Tibial nerve (tissue), 4 donors: ENCODE measurements at regions not wholly inside any gene's neighbourhood (a gene's known extent, or its start where the extent isn't known, plus 50 kb on each side); places are given as distances from the start of the nearest gene placed in this dataset.

Experiments used
- DNase-seq, 2 donors: peaks; one replicate each; pipeline ENCODE4 v3.0.0-alpha.2; 2019; ENCODE audit warnings: low spot score in 2 of 2
- H3K27ac ChIP-seq, 4 donors: fragments of 200-600 bp; sonication (generic) in 3 of 4; one replicate each; pipeline ENCODE4 v1.5.1; 2017 to 2019; ENCODE audit warnings: mild to moderate bottlenecking in 1 of 4
- H3K27me3 ChIP-seq, 2 donors: fragments of 200-600 bp; sonication (generic) in 1 of 2; one replicate each; pipeline versions ENCODE4 v1.5.1 to v1.6.0; 2017 to 2019
- H3K36me3 ChIP-seq, 3 donors: fragments of 200-600 bp; sonication (generic); one replicate each; pipeline ENCODE4 v1.5.1; 2018 to 2019
- H3K4me1 ChIP-seq, 4 donors: fragments of 200-600 bp; sonication (generic) in 3 of 4; one replicate each; pipeline ENCODE4 v1.5.1; 2017 to 2019
- H3K4me3 ChIP-seq, 4 donors: fragments of 200-600 bp; sonication (generic) in 3 of 4; one replicate each; pipeline ENCODE4 v1.5.1; 2017 to 2019; ENCODE audit warnings: mild to moderate bottlenecking in 1 of 4, moderate library complexity in 1 of 4
- H3K9me3 ChIP-seq, 4 donors: fragments of 200-600 bp; sonication (generic) in 3 of 4; one replicate each; pipeline ENCODE4 v1.5.1; 2017 to 2019
- CTCF ChIP-seq, 5 experiments: fragments of 200-600 bp in 3 of 5; fragments of 450-650 bp in 2 of 5; sonication (generic) in 3 of 5; IDR thresholded peaks; one replicate each; pipeline ENCODE4 v1.5.1; 2016 to 2019; ENCODE audit warnings: antibody characterized with exemption in 5 of 5, mild to moderate bottlenecking in 3 of 5, moderate library complexity in 2 of 5
- EP300 ChIP-seq, 2 donors: sonication (generic); formaldehyde crosslinking; IDR thresholded peaks; one replicate each; pipeline ENCODE4 v1.6.1; 2017; ENCODE audit warnings: antibody characterized with exemption in 2 of 2, mild to moderate bottlenecking in 1 of 2
- POLR2A ChIP-seq, 2 donors: fragments of 450-650 bp; IDR thresholded peaks; one replicate each; pipeline ENCODE4 v1.6.1; 2017; ENCODE audit warnings: antibody characterized with exemption in 2 of 2, mild to moderate bottlenecking in 2 of 2, moderate library complexity in 2 of 2
- WGBS, 2 donors: methylation state at CpG; one replicate each; pipeline ENCODE4 v1.1.5; 2018; 5-methylcytosine and 5-hydroxymethylcytosine counted together

DNA sequence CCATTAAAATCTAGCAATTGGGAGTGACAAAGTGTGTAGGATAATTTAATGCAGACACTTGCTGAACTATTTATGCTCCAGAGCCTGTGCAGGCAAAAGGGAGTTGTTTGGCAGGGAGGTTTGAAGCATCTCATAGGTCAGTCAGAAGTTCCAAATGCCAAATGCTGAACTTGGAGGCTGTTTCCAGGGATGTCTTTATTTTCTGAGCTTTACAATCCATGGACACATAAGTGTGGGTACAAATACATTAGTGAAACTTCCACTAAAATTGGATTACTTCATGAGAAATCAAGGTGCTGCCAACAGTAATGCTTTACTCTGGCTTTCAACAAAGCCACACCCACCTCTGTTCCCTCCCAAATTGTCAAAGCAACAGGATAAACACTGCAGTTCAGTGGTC is 422.1 kb upstream of the SETBP1 start:
- no peak for TF ChIP-seq CTCF (IDR thresholded peaks at IDR 0.05)
- no peak for TF ChIP-seq EP300 (IDR thresholded peaks at IDR 0.05)
- no peak for TF ChIP-seq POLR2A (IDR thresholded peaks at IDR 0.05)
- no peaks in the 10 kb centered on the region for H3K4me1 ChIP-seq
- peaks cover 0 to 21% (median 7%) of the 10 kb centered on the region in 4 donors for H3K9me3 ChIP-seq
- H3K27me3 ChIP-seq = no peaks in the 10 kb centered on the region
- no peak overlapping the region for H3K27ac ChIP-seq
- H3K36me3 ChIP-seq = no peaks in the 10 kb centered on the region
- DNase-seq = no peak
- no peak overlapping the region for H3K4me3 ChIP-seq

GRCh38 chr18:44259610-44260009 is 421.1 kb upstream of the SETBP1 start:
- H3K27me3 ChIP-seq = no peaks in the 10 kb centered on the region
- no peak for DNase-seq
- H3K9me3 ChIP-seq = peaks cover 0 to 21% (median 7%) of the 10 kb centered on the region in 4 donors
- WGBS, 2 donors = 81 to 85% methylated on average over 3 of the region's 3 CpGs
- H3K36me3 ChIP-seq = no peaks in the 10 kb centered on the region
- H3K27ac ChIP-seq = no peak overlapping the region
- H3K4me1 ChIP-seq = no peaks in the 10 kb centered on the region
- no peak for TF ChIP-seq EP300 (IDR thresholded peaks at IDR 0.05)
- TF ChIP-seq CTCF (IDR thresholded peaks at IDR 0.05) = no peak
- no peak for TF ChIP-seq POLR2A (IDR thresholded peaks at IDR 0.05)
- H3K4me3 ChIP-seq = no peak overlapping the region

- 64 to 66% methylated on average over 3 of the region's 3 CpGs for WGBS, 2 donors
- Histone ChIP-seq H3K9me3 (peaks cover 0 to 21% (median 7%) of the 10 kb centered on the region in 4 donors), H3K27ac (no peak overlapping the region), H3K27me3 (no peaks in the 10 kb centered on the region), H3K4me1 (no peaks in the 10 kb centered on the region), H3K4me3 (no peak overlapping the region), H3K36me3 (no peaks in the 10 kb centered on the region)
- no peak for DNase-seq
- no peak for TF ChIP-seq POLR2A (IDR thresholded peaks at IDR 0.05)
- no peak for TF ChIP-seq EP300 (IDR thresholded peaks at IDR 0.05)
- TF ChIP-seq CTCF (IDR thresholded peaks at IDR 0.05) = no peak
Measured at GRCh38 chr18:44265437-44265836, 415.3 kb upstream of the SETBP1 start.

- Histone ChIP-seq H3K9me3 (no peaks in the 10 kb centered on the region), H3K27me3 (no peaks in the 10 kb centered on the region)
- WGBS, 2 donors = 59 to 65% methylated on average over 1 of the region's 1 CpG
Measured at GRCh38 chr18:44273298-44273697, 407.4 kb upstream of the SETBP1 start.

DNA sequence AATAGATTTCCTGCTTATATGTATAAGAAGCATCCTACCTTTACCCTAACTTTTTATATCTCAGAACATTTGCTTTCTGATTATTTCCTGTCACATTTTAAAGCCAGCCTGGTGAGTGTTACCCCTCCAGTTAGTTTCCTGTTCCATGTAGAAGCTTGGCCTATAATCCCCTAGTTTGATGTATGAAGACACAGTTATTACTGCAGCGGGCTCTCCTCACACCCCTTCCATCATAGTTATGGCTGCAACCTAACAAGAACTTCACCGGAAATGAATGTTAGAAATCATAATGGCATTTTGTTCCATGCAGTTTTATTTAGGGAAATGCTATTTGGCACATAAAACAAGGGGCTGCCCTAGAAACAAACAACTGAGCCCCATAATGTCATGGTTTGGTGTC is 400.2 kb upstream of the SETBP1 start:
- TF ChIP-seq CTCF (IDR thresholded peaks at IDR 0.05) (no peak), EP300 (IDR thresholded peaks at IDR 0.05) (no peak), POLR2A (IDR thresholded peaks at IDR 0.05) (no peak)
- no peaks in the 10 kb centered on the region for H3K9me3 ChIP-seq
- H3K27me3 ChIP-seq = no peaks in the 10 kb centered on the region
- no peaks in the 10 kb centered on the region for H3K36me3 ChIP-seq
- 75 to 77% methylated on average over 2 of the region's 2 CpGs for WGBS, 2 donors
- H3K4me1 ChIP-seq = no peaks in the 10 kb centered on the region
- H3K27ac ChIP-seq = no peak overlapping the region
- no peak for DNase-seq
- H3K4me3 ChIP-seq = no peak overlapping the region

More at GRCh38 chr18:44273298-44273697, 407.4 kb upstream of the SETBP1 start:
- TF ChIP-seq EP300 (IDR thresholded peaks at IDR 0.05) (no peak), POLR2A (IDR thresholded peaks at IDR 0.05) (no peak), CTCF (IDR thresholded peaks at IDR 0.05) (no peak)
- H3K36me3 ChIP-seq = no peaks in the 10 kb centered on the region
- no peaks in the 10 kb centered on the region for H3K4me1 ChIP-seq
- no peak overlapping the region for H3K27ac ChIP-seq
- H3K4me3 ChIP-seq = no peak overlapping the region
- no peak for DNase-seq
